ENCODE measurements at regions not wholly inside any gene's neighbourhood (a gene's known extent, or its start where the extent isn't known, plus 50 kb on each side); places are given as distances from the start of the nearest gene placed in this dataset.

GRCh38 chr5:124446120-124446519, 300.3 kb downstream of the ZNF608 start:
- TF ChIP-seq POLR2A (IDR thresholded peaks at IDR 0.05) = no peak
- no peak for TF ChIP-seq CTCF (IDR thresholded peaks at IDR 0.05 in 4 of 5, conservative IDR thresholded peaks at IDR 0.05 in 1 of 5)

Data from gastrocnemius medialis (tissue), 4 donors.